ENCODE measurements at regions not wholly inside any gene's neighbourhood (a gene's known extent, or its start where the extent isn't known, plus 50 kb on each side); places are given as distances from the start of the nearest gene placed in this dataset.

- no peak overlapping the region for H3K27ac Mint-ChIP-seq
- no peak for DNase-seq
- TF ChIP-seq CTCF (IDR thresholded peaks at IDR 0.05) = no peak
- intact Hi-C loops (cut with micrococcal nuclease) = no loop called here
- H3K36me3 Mint-ChIP-seq (ENCODE audit: low read depth) = no peaks in the 10 kb centered on the region
- H3K4me3 Mint-ChIP-seq = no peak overlapping the region
- H3K4me1 Mint-ChIP-seq (ENCODE audit: low read depth) = no peaks in the 10 kb centered on the region
- no peaks in the 10 kb centered on the region for H3K27me3 Mint-ChIP-seq
- no peaks in the 10 kb centered on the region for H3K9me3 Mint-ChIP-seq
- CTCF ChIA-PET = no interaction called here
- ATAC-seq = no peak
- POLR2A ChIA-PET = no interaction called here
Measured at GRCh38 chrX:109931677-109932076, 71.2 kb upstream of the TMEM164 start.

GRCh38 chrX:109934434-109934833, 68.5 kb upstream of the TMEM164 start:
- no peak for TF ChIP-seq CTCF (IDR thresholded peaks at IDR 0.05)
- Mint-ChIP-seq H3K4me3 (no peak overlapping the region), H3K27me3 (no peaks in the 10 kb centered on the region), H3K27ac (no peak overlapping the region), H3K4me1 (ENCODE audit: low read depth) (no peaks in the 10 kb centered on the region), H3K9me3 (no peaks in the 10 kb centered on the region), H3K36me3 (ENCODE audit: low read depth) (no peaks in the 10 kb centered on the region)
- CTCF ChIA-PET = no interaction called here
- intact Hi-C loops (cut with micrococcal nuclease) = no loop called here
- POLR2A ChIA-PET = no interaction called here
- no peak for DNase-seq
- no peak for ATAC-seq

GRCh38 chrX:109934935-109935334, 68.0 kb upstream of the TMEM164 start:
- no peaks in the 10 kb centered on the region for H3K27me3 Mint-ChIP-seq
- no peak overlapping the region for H3K4me3 Mint-ChIP-seq
- ATAC-seq = no peak
- POLR2A ChIA-PET = no interaction called here
- no peak for TF ChIP-seq CTCF (IDR thresholded peaks at IDR 0.05)
- no peak overlapping the region for H3K27ac Mint-ChIP-seq
- no peak for DNase-seq
- H3K9me3 Mint-ChIP-seq = no peaks in the 10 kb centered on the region
- no peaks in the 10 kb centered on the region for H3K36me3 Mint-ChIP-seq (ENCODE audit: low read depth)
- intact Hi-C loops (cut with micrococcal nuclease) = no loop called here
- no peaks in the 10 kb centered on the region for H3K4me1 Mint-ChIP-seq (ENCODE audit: low read depth)
- CTCF ChIA-PET = no interaction called here

- no peaks in the 10 kb centered on the region for H3K36me3 Mint-ChIP-seq (ENCODE audit: low read depth)
- CTCF ChIA-PET = interaction anchor here (1.9 kb wide), 1 partner anchor 79 kb away, joined by 5 read pairs; no protein-coding TSS in a partner anchor
- no peak overlapping the region for H3K4me3 Mint-ChIP-seq
- TF ChIP-seq CTCF (IDR thresholded peaks at IDR 0.05) = no peak
- H3K9me3 Mint-ChIP-seq = no peaks in the 10 kb centered on the region
- POLR2A ChIA-PET = no interaction called here
- no peaks in the 10 kb centered on the region for H3K4me1 Mint-ChIP-seq (ENCODE audit: low read depth)
- ATAC-seq (no peak), DNase-seq (no peak)
- no peak overlapping the region for H3K27ac Mint-ChIP-seq
- no peaks in the 10 kb centered on the region for H3K27me3 Mint-ChIP-seq
- intact Hi-C loops (cut with micrococcal nuclease) = no loop called here
Measured at GRCh38 chrX:109936114-109936513, 66.8 kb upstream of the TMEM164 start.

- no peak overlapping the region for H3K4me3 Mint-ChIP-seq
Measured at GRCh38 chrX:109936598-109936997, 66.3 kb upstream of the TMEM164 start.

More at GRCh38 chrX:109936598-109936997, 66.3 kb upstream of the TMEM164 start:
- intact Hi-C loops (cut with micrococcal nuclease) = no loop called here
- no peak for ATAC-seq
- Mint-ChIP-seq H3K27ac (no peak overlapping the region), H3K9me3 (no peaks in the 10 kb centered on the region), H3K4me1 (ENCODE audit: low read depth) (no peaks in the 10 kb centered on the region), H3K27me3 (no peaks in the 10 kb centered on the region), H3K36me3 (ENCODE audit: low read depth) (no peaks in the 10 kb centered on the region)
- POLR2A ChIA-PET = no interaction called here
- TF ChIP-seq CTCF (IDR thresholded peaks at IDR 0.05) = no peak
- DNase-seq = no peak
- CTCF ChIA-PET = interaction anchor here (1.6 to 1.9 kb wide), 2 partner anchors 46 to 80 kb away, joined by 4 to 5 read pairs; no protein-coding TSS in a partner anchor
